Colonic mucosa (tissue), 4 donors: ENCODE measurements at regions not wholly inside any gene's neighbourhood (a gene's known extent, or its start where the extent isn't known, plus 50 kb on each side); places are given as distances from the start of the nearest gene placed in this dataset.
"Not testable (repeated sequence)": the region's sequence is repeated elsewhere in the genome, so short reads cannot be mapped to it uniquely, and the experiment has no call there.

Source experiments
- DNase-seq: peaks from one replicate; pipeline ENCODE4 v3.0.0-alpha.2; 2020
- H3K27ac ChIP-seq: fragments of 200-600 bp; one replicate; pipeline ENCODE4 v1.8.0; 2021
- H3K27me3 ChIP-seq: fragments of 200-600 bp; one replicate; pipeline ENCODE4 v1.8.0; 2021
- H3K36me3 ChIP-seq: fragments of 200-600 bp; one replicate; pipeline ENCODE4 v1.8.0; 2021
- H3K4me1 ChIP-seq: fragments of 200-600 bp; one replicate; pipeline ENCODE4 v1.8.0; 2021; ENCODE audit warnings: mild to moderate bottlenecking
- H3K4me3 ChIP-seq: fragments of 200-600 bp; one replicate; pipeline ENCODE4 v1.8.0; 2021
- H3K9ac ChIP-seq, 2 donors: one replicate each; pipeline ENCODE4 v1.7.0; 2013; ENCODE audit warnings: control low read depth in 2 of 2, low read depth in 2 of 2, low read length in 2 of 2
- H3K9me3 ChIP-seq: fragments of 200-600 bp; one replicate; pipeline ENCODE4 v1.8.0; 2021
- intact Hi-C: fragments of 100-400 bp; cut with DNase I; formaldehyde crosslinking; loops from one replicate; pipeline ENCODE4 v1.14.1; 2022
- TF ChIP-seq, protein P1 (sequence below): fragments of 200-600 bp; IDR thresholded peaks from one replicate; pipeline ENCODE4 v1.8.0; 2022; ENCODE audit warnings: antibody characterized with exemption, mild to moderate bottlenecking
- donor health status: healthy.
- donor health status: DM: no; HTN: no; CAD: no.
- donor health status: DM: no; HTN: no; CAD: no.

- H3K27ac ChIP-seq, H3K27me3 ChIP-seq, H3K4me1 ChIP-seq, H3K9me3 ChIP-seq, intact Hi-C loops, H3K4me3 ChIP-seq, H3K9ac ChIP-seq, H3K36me3 ChIP-seq, DNase-seq: not testable (repeated sequence)
Observed at GRCh38 chr22:25340536-25340935, 121.1 kb downstream of the CRYBB2 start.

DNA sequence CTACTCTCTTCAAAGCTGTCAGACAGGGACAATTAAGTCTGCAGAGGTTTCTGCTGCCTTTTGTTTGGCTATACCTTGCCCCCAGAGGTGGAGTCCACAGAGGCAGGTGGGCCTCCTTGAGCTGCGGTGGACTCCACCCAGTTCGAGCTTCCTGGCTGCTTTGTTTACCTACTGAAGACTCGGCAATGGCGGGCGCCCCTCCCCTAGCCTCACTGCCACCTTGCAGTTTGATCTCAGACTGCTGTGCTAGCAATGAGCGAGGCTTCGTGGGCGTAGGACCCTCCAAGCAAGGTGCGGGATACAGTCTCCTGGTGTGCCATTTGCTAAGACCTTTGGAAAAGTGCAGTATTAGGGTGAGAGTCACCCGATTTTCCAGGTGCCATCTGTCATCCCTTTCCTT lies 124.9 kb downstream of the CRYBB2 start:
- H3K9me3 ChIP-seq, DNase-seq, H3K27me3 ChIP-seq, H3K9ac ChIP-seq, intact Hi-C loops, H3K4me1 ChIP-seq, H3K27ac ChIP-seq, H3K36me3 ChIP-seq, H3K4me3 ChIP-seq: not testable (repeated sequence)

- DNase-seq: no peak
- no peaks in the 10 kb centered on the region for H3K9me3 ChIP-seq
- H3K36me3 ChIP-seq: no peaks in the 10 kb centered on the region
- no peak overlapping the region for H3K4me3 ChIP-seq
- intact Hi-C loops: no loop called here
- H3K9ac ChIP-seq: no peak overlapping the region
- TF ChIP-seq, protein P1, sequence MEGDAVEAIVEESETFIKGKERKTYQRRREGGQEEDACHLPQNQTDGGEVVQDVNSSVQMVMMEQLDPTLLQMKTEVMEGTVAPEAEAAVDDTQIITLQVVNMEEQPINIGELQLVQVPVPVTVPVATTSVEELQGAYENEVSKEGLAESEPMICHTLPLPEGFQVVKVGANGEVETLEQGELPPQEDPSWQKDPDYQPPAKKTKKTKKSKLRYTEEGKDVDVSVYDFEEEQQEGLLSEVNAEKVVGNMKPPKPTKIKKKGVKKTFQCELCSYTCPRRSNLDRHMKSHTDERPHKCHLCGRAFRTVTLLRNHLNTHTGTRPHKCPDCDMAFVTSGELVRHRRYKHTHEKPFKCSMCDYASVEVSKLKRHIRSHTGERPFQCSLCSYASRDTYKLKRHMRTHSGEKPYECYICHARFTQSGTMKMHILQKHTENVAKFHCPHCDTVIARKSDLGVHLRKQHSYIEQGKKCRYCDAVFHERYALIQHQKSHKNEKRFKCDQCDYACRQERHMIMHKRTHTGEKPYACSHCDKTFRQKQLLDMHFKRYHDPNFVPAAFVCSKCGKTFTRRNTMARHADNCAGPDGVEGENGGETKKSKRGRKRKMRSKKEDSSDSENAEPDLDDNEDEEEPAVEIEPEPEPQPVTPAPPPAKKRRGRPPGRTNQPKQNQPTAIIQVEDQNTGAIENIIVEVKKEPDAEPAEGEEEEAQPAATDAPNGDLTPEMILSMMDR: no peak
- no peaks in the 10 kb centered on the region for H3K27me3 ChIP-seq
- no peak overlapping the region for H3K27ac ChIP-seq
- H3K4me1 ChIP-seq: no peaks in the 10 kb centered on the region
Observed at GRCh38 chr22:25346859-25347751, 127.7 kb downstream of the CRYBB2 start.

DNA sequence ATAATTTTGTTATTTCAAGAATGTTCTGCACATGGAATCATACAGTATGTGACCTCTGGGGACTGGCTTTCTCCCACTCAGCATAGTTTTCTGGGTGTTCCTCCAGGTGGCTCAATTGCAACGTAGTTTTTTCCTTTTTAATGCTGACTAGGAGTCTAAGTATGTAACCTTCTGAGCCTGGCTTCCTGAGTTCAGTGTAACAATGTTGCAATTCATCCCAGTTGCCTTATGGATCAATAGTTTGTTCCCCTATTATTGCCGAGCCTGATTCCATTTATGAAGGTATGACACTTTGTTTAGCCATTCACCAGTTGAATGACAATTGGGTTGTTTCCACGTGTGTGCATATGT lies 128.3 kb downstream of the CRYBB2 start:
- no peaks in the 10 kb centered on the region for H3K27me3 ChIP-seq
- H3K9me3 ChIP-seq: no peaks in the 10 kb centered on the region
- H3K27ac ChIP-seq: no peak overlapping the region
- H3K9ac ChIP-seq: no peak overlapping the region
- no peak for DNase-seq
- no peaks in the 10 kb centered on the region for H3K36me3 ChIP-seq
- intact Hi-C loops: no loop called here
- TF ChIP-seq, protein P1: no peak
- no peak overlapping the region for H3K4me3 ChIP-seq
- no peaks in the 10 kb centered on the region for H3K4me1 ChIP-seq

GRCh38 chr22:25348391-25348790 lies 129.0 kb downstream of the CRYBB2 start:
- no peaks in the 10 kb centered on the region for H3K36me3 ChIP-seq
- DNase-seq: no peak
- H3K9me3 ChIP-seq: no peaks in the 10 kb centered on the region
- H3K9ac ChIP-seq: no peak overlapping the region
- H3K4me3 ChIP-seq: no peak overlapping the region
- no peaks in the 10 kb centered on the region for H3K27me3 ChIP-seq
- intact Hi-C loops: no loop called here
- H3K27ac ChIP-seq: no peak overlapping the region
- TF ChIP-seq, protein P1: no peak
- H3K4me1 ChIP-seq: no peaks in the 10 kb centered on the region

DNA sequence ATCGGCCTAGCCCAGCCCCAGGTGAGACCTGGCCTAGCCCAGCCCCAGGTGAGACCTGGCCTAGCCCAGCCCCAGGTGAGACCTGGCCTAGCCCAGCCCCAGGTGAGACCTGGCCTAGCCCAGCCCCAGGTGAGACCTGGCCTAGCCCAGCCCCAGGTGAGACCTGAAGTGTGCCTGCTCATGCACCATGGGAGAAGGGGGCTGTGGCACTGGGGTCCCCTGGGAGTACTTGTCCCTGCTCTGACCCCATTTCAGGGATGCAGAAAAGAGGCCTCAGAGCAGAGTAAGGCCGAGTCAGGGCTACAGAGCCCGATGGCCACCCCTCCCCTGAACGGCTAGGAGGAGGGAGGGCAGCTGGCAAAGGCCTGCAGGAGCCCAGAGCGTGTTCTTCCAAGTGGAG lies 129.6 kb downstream of the CRYBB2 start:
- intact Hi-C loops, H3K9me3 ChIP-seq, H3K27me3 ChIP-seq, H3K4me3 ChIP-seq, H3K27ac ChIP-seq, H3K4me1 ChIP-seq, H3K36me3 ChIP-seq, DNase-seq, H3K9ac ChIP-seq: not testable (repeated sequence)

GRCh38 chr22:25350551-25350971 lies 131.1 kb downstream of the CRYBB2 start:
- H3K36me3 ChIP-seq: no peaks in the 10 kb centered on the region
- no peak overlapping the region for H3K4me3 ChIP-seq
- H3K27me3 ChIP-seq: no peaks in the 10 kb centered on the region
- H3K9ac ChIP-seq: no peak overlapping the region
- no peaks in the 10 kb centered on the region for H3K9me3 ChIP-seq
- H3K4me1 ChIP-seq: no peaks in the 10 kb centered on the region
- no peak overlapping the region for H3K27ac ChIP-seq
- DNase-seq: no peak
- TF ChIP-seq, protein P1: no peak
- intact Hi-C loops: no loop called here
